GM12878 (cell line): ENCODE measurements at regions not wholly inside any gene's neighbourhood (a gene's known extent, or its start where the extent isn't known, plus 50 kb on each side); places are given as distances from the start of the nearest gene placed in this dataset.

Source experiments
- ATAC-seq: fragments of 200-7000 bp; cut with Tn5 transposase; 3 replicates; pipeline ENCODE4 v1.9.1; 2020; ENCODE audit warnings: mild to moderate bottlenecking, moderate library complexity
- BruUV-seq: library from RNA; stranded (reverse); fragments of 400-500 nt; replicated peaks from 2 replicates; lab custom pipeline; 2021; lab: Mats Ljungman, UMichigan
- CTCF ChIA-PET: fragments of 300-600 bp; sonication (Branson Sonifier 250); formaldehyde crosslinking; extraction: SDS; loops from one replicate; lab custom pipeline; 2021; ENCODE audit warnings: inconsistent platforms; lab: Yijun Ruan, JAX
- POLR2A ChIA-PET: fragments of 350-600 bp; formaldehyde crosslinking; extraction: SDS; loops from one replicate; lab custom pipeline; 2021; ENCODE audit warnings: inconsistent platforms; lab: Charles Lee
- RAD21 ChIA-PET: fragments of 300-600 bp; sonication (Branson Sonifier 250); formaldehyde crosslinking; loops from one replicate; lab custom pipeline; 2023; ENCODE audit warnings: antibody characterized with exemption; ENCODE audit not compliant: unreplicated experiment; lab: Charles Lee
- SMC1A ChIA-PET: fragments of 300-600 bp; sonication (Branson Sonifier 250); formaldehyde crosslinking; loops from one replicate; lab custom pipeline; 2023; ENCODE audit not compliant: unreplicated experiment, uncharacterized antibody; lab: Charles Lee
- DNase-seq: peaks from one replicate; pipeline ENCODE4 v3.0.0-alpha.2; 2011; ENCODE audit warnings: low read depth, low spot score
- FAIRE-seq: peaks from 3 replicates; lab custom pipeline; 2011; peaks lifted over from hg19 to GRCh38; lab: Jason Lieb, UNC
- H2AFZ ChIP-seq: 2 replicates; pipeline ENCODE4 v1.6.0; 2011; ENCODE audit warnings: low read depth, low read length, control low read depth; ENCODE audit not compliant: control insufficient read depth
- H3K27ac ChIP-seq: 2 replicates; pipeline ENCODE4 v1.5.1; 2011; ENCODE audit warnings: control low read depth; ENCODE audit not compliant: control insufficient read depth, insufficient read depth
- H3K27me3 ChIP-seq, 2 experiments: replicated peaks in 1 of 2; 2 replicates each; pipeline versions ENCODE4 v1.6.0 to v1.6.1; 2011; ENCODE audit warnings: low read length in 1 of 2; ENCODE audit not compliant: control insufficient read depth in 2 of 2, insufficient read depth in 2 of 2
- H3K36me3 ChIP-seq, 2 experiments: 2 replicates each; pipeline ENCODE4 v1.5.1; 2011; ENCODE audit warnings: low read length in 1 of 2; ENCODE audit not compliant: control insufficient read depth in 2 of 2, insufficient read depth in 2 of 2
- H3K4me1 ChIP-seq: 2 replicates; pipeline ENCODE4 v1.6.1; 2011; ENCODE audit warnings: mild to moderate bottlenecking, low read length, moderate library complexity, mixed read lengths; ENCODE audit not compliant: control insufficient read depth, insufficient read depth
- H3K4me2 ChIP-seq: 2 replicates; pipeline ENCODE4 v1.6.0; 2011; ENCODE audit warnings: control low read depth; ENCODE audit not compliant: control insufficient read depth, insufficient read depth
- H3K4me3 ChIP-seq: fragments of 200-600 bp; sonication (generic); 2 replicates; pipeline ENCODE4 v1.5.1; 2016
- H3K79me2 ChIP-seq: 2 replicates; pipeline ENCODE4 v1.6.0; 2011; ENCODE audit warnings: low read length; ENCODE audit not compliant: control insufficient read depth, insufficient read depth
- H3K9ac ChIP-seq: 2 replicates; pipeline ENCODE4 v1.8.0; 2011; ENCODE audit warnings: low read length, control low read depth, mixed read lengths; ENCODE audit not compliant: control insufficient read depth, insufficient read depth
- H3K9me3 ChIP-seq: replicated peaks from 3 replicates; pipeline ENCODE4 v1.5.1; 2011; ENCODE audit warnings: mild to moderate bottlenecking, low read length; ENCODE audit not compliant: control insufficient read depth, insufficient read depth
- H4K20me1 ChIP-seq: 2 replicates; pipeline ENCODE4 v1.6.0; 2011; ENCODE audit not compliant: control insufficient read depth, insufficient read depth
- E4F1 ChIP-seq: fragments of 450-650 bp; IDR thresholded peaks from 2 replicates; pipeline ENCODE4 v1.6.1; 2018; ENCODE audit warnings: borderline replicate concordance, mild to moderate bottlenecking; ENCODE audit not compliant: partially characterized antibody
- EED ChIP-seq: sonication (generic); IDR thresholded peaks from 2 replicates; pipeline ENCODE4 v1.6.1; 2016; ENCODE audit warnings: antibody characterized with exemption, low read depth
- FOXM1 ChIP-seq: IDR thresholded peaks from 2 replicates; pipeline ENCODE4 v1.6.1; 2012; ENCODE audit warnings: low read depth, mild to moderate bottlenecking, inconsistent platforms, low read length, moderate library complexity
- KAT2A ChIP-seq: conservative IDR thresholded peaks from 2 replicates; pipeline ENCODE4 v1.6.1; 2011; ENCODE audit warnings: low read depth, low read length; ENCODE audit not compliant: control insufficient read depth
- KDM1A ChIP-seq: fragments of 200-600 bp; sonication (generic); IDR thresholded peaks from 2 replicates; pipeline ENCODE4 v1.6.1; 2016; ENCODE audit warnings: borderline replicate concordance
- ZBED1 ChIP-seq: IDR thresholded peaks from 2 replicates; pipeline ENCODE4 v1.6.1; 2016; ENCODE audit warnings: borderline replicate concordance
- WGBS: methylation state at CpG from one replicate; pipeline ENCODE4 v1.1.6; 2016; ENCODE audit warnings: low lambda C conversion rate; ENCODE audit not compliant: insufficient replicate concordance, insufficient coverage; ENCODE audit errors: missing lambda C conversion rate; 5-methylcytosine and 5-hydroxymethylcytosine counted together
- in situ Hi-C: fragments of 300-500 bp; cut with MboI; formaldehyde crosslinking; loops from 9 replicates; pipeline ENCODE4 v1.14.3; 2018; ENCODE audit warnings: mixed read lengths
- intact Hi-C: fragments of 100-400 bp; cut with micrococcal nuclease; formaldehyde crosslinking; loops from one replicate; pipeline ENCODE4 v1.14.2; 2022; ENCODE audit not compliant: unreplicated experiment

GRCh38 chr13:26128676-26129075, 76.9 kb upstream of the SHISA2 start (continued):
- TF ChIP-seq E4F1 (no peak), KAT2A (no peak), ZBED1 (no peak)
- TF ChIP-seq, all 136 proteins: peak for 0

GRCh38 chr13:26117620-26118019, 65.8 kb upstream of the SHISA2 start:
- CTCF ChIA-PET = no interaction called here
- in situ Hi-C loops (no loop called here), intact Hi-C loops (no loop called here)
- no peak overlapping the region for H3K9ac ChIP-seq
- no peaks in the 10 kb centered on the region for H3K27me3 ChIP-seq
- POLR2A ChIA-PET = no interaction called here
- H3K4me1 ChIP-seq = no peaks in the 10 kb centered on the region
- TF ChIP-seq FOXM1 (no peak), KDM1A (no peak), EED (no peak)
- SMC1A ChIA-PET = no interaction called here
- no peak overlapping the region for H3K4me2 ChIP-seq
- DNase-seq = no peak
- WGBS = 20% methylated on average over 6 of the region's 6 CpGs
- H3K9me3 ChIP-seq = no peaks in the 10 kb centered on the region
- no peak for FAIRE-seq
- no peak overlapping the region for H3K27ac ChIP-seq
- H2AFZ ChIP-seq = no peak overlapping the region
- H3K79me2 ChIP-seq = no peaks in the 10 kb centered on the region
- H3K4me3 ChIP-seq = no peak overlapping the region
- RAD21 ChIA-PET = no interaction called here
- no peak for ATAC-seq
- no TSS peak for BruUV-seq
- no peaks in the 10 kb centered on the region for H3K36me3 ChIP-seq
- no peaks in the 10 kb centered on the region for H4K20me1 ChIP-seq
